GM20000 (cell line): ENCODE measurements at regions not wholly inside any gene's neighbourhood (a gene's known extent, or its start where the extent isn't known, plus 50 kb on each side); places are given as distances from the start of the nearest gene placed in this dataset.

Experiments
- DNase-seq: peaks from one replicate; pipeline ENCODE4 v3.0.0; 2012; ENCODE audit warnings: low spot score
- TF ChIP-seq, protein P1 (sequence below): IDR thresholded peaks from 2 replicates; pipeline ENCODE4 v1.5.1; 2012; ENCODE audit warnings: mild to moderate bottlenecking, control low read depth; ENCODE audit errors: extremely low read depth, missing control alignments

DNA sequence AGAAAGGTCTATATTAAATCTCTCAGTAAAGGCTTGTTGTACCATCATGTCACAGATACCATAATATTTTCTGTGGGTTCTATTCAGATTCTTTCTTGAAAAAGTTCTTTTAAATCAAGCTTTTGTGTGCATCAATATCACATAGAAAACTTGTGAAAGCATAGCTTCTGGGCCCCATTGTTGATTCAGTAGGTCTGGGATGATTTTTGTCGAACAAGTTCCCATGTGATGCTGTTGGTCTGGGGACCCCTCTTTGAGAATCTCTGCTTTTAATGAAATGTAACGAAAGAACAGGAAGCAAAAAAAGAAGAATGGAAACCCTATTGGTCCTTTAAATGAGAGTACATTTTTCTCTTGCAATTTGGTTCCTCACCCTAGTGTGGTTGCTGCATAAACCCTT is 597.7 kb upstream of the CITED2 start:
- TF ChIP-seq, protein P1, sequence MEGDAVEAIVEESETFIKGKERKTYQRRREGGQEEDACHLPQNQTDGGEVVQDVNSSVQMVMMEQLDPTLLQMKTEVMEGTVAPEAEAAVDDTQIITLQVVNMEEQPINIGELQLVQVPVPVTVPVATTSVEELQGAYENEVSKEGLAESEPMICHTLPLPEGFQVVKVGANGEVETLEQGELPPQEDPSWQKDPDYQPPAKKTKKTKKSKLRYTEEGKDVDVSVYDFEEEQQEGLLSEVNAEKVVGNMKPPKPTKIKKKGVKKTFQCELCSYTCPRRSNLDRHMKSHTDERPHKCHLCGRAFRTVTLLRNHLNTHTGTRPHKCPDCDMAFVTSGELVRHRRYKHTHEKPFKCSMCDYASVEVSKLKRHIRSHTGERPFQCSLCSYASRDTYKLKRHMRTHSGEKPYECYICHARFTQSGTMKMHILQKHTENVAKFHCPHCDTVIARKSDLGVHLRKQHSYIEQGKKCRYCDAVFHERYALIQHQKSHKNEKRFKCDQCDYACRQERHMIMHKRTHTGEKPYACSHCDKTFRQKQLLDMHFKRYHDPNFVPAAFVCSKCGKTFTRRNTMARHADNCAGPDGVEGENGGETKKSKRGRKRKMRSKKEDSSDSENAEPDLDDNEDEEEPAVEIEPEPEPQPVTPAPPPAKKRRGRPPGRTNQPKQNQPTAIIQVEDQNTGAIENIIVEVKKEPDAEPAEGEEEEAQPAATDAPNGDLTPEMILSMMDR, result no peak

DNA sequence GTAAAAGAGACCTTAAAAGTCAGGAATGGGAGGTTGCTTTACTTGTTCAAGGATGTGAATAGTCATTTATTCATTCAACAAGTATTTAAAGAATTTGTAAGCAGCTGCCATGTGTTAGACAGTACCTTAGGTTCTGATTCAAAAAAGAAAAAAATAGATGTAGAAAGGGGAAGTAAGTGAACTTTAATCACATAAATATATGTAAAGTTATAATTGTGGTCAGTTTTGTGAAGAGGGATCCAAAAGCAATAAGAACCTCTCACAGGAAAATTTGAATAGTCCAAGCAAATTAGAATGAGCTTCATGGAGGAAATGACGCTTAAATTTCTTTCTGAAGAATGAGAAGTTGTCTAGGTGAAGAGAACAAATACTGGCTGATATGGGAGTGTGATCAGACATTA is 596.1 kb upstream of the CITED2 start:
- no peak for DNase-seq
- TF ChIP-seq, protein P1, result no peak

More for the DNA sequence above, 597.7 kb upstream of the CITED2 start:
- no peak for DNase-seq

DNA sequence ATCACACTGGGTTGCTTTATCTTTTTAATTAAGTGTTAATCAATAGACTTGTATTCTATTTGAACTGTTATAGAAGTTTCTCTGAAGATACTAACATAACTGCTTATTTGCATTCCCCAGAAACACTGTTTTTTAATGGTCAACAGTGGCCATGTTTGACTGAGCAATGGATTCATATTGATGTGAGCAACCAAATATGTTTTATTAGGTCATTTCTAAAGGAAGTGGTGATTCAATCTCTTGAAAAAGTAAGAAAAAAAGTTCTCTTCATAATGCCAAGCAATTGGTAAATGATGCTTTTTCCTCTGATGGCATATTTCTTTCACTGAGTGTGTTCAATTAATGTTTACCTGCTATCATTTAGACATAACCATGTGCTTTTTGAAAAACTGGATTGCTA is 593.0 kb upstream of the CITED2 start:
- TF ChIP-seq, protein P1, result no peak
- no peak for DNase-seq

DNA sequence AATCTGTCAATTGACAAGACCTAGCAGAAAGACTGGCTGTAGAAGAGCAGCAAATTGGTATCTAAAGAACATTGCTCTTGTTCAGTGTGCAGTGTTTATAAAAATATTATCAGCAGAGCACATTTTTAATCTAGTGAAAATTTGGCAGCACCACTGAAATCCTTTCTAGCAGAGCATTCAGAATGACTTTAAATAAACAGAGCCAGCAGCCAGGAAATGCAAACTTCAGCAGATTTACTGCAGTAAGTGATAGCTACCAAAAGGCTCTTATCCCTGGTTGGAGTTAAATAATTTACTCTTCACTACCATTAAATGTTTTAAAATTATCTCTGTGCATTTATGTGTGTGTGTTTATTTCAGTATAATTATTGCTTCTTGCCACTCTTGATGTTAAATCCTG is 590.9 kb upstream of the CITED2 start:
- TF ChIP-seq, protein P1, result no peak
- no peak for DNase-seq

DNA sequence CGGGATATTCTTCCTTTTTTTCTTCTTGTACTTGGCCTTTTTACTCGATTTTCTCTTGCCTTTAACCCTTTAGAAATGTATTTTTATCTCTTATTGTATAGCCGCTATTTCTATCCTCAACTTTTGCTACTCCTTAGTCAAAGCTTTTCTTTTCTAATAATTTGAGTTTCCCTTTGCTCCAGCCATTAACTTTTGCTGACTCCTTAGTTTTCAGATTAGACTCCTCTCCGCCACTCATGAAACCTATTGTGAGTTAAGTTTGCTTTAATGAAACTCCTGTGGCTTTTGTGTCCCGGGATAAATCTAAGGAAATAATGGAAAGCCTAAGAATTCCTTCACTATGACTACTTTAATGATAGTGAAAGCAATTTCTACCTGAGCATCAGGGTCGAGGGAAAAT is 590.3 kb upstream of the CITED2 start:
- TF ChIP-seq, protein P1, result no peak
- no peak for DNase-seq

DNA sequence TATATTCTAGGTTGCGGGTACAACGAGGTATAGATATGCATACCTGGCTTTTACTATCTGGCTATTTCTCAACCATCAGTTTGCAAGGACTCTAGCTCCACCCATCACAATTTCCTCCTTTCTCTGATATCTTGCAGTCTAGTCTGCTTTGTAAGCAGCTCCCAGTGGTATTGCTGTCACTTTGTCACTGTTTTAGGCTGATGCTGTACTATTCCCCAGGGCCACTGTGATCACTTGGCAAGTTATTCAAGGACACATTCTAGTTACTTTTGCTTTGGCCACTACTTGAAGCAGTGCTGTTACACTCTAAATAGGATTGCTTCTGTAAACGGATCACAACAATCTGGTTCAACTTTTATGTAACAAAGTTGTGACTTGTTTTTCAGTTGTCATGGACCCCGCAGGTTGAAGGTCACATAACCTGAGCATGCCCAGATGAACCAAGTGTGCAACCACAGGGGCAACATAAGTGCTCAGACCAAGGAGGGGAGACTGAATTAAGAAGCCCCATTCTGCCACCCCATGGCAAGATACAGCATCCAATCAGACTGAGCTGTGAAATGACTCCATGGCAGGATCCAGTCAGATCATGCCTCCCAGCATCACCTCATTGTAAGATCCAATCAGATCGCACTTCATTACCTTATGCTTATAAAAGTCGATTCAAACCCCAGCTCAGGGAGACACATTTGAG is 588.4 kb upstream of the CITED2 start:
- TF ChIP-seq, protein P1, result no peak
- DNase-seq, result no peak

DNA sequence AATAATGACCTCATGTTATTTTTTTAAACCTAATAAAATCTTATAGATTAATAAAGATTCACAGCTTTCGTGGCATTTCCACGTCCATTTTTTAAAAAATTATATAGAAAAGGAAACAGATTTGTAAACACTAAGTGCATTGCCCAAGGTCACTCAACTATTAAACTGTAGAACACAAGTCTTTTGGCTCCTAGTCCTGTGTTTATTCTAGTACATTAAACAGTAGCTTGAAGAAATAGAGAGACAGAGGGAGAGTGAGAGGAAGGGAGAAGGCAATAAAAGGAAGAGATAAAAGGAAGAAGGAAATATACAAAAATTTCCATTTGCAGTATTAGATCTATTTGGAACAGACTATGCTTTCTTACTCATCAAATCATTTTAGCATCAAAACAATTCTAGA is 586.7 kb upstream of the CITED2 start:
- DNase-seq, result no peak
- TF ChIP-seq, protein P1, result no peak
